Fibroblast of skin of right biceps (primary cell): ENCODE measurements at regions not wholly inside any gene's neighbourhood (a gene's known extent, or its start where the extent isn't known, plus 50 kb on each side); places are given as distances from the start of the nearest gene placed in this dataset.

Experiments
- DNase-seq: peaks from one replicate; pipeline ENCODE4 v3.0.0-alpha.2; 2013

DNA sequence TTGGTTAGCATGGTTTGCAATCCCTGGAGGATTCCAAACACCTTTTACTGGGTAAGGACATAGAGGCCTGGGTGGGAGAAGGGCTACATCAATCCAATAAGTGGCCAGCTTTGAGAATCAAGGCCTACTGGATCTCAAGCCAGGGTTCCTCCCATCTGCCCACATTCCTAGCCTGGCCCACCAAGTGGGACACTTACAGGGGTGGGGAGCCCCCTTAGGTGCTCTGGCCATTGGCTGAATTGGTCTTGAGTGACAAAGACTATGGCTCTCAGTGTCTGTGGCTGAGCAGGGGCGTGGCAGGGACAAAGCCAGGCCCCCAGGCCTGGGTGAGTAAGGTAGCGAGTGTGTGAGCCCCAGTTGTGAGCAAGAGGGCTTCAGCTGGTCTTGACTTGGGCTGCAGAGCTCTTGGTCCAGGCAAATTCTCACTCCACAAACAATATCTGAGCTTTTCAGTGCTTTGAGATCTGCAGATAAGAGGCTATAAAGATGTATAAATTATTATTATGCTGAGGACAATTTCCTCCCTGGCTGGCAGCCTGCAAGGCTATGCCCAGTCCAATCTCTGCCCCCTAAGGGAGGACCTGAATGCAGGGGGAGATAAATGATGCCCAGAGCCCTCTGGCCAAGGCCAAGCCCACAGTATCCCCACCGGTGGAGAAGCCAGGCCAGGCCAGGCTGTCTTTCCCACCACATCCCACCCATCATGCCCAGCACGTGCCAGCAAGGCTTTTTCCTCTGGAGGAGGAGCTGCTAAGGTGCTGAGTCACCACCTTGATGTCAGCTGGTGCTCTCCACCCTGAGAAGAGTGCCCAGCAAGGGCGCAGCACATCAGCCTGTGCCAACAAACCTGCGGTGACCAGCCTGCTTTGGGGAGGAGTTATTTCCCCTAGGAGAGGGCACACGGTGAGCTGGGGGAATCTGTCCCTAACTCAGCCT, 80.7 kb upstream of the DUSP5 start:
- no peak for DNase-seq

DNA sequence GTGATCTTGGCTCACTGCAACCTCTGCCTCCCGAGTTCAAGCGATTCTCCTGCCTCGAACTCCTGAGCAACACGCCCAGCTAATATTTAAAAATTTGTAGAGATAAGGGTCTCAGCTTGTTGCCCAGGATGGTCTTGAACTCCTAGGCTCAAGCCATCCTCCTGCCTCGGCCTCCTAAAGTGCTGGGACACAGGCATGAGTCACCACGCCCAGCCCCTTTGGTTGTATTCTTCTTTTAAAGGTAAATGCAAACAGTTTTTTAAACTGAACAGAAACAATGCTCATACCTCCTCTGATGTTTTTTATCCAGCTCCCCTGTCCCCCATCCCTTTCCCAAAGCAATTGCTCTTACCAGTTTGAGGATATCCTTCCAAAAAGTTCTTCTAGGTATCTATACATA, 79.5 kb upstream of the DUSP5 start:
- DNase-seq: no peak

- DNase-seq: no peak
These were observed 78.4 kb upstream of the DUSP5 start for GRCh38 chr10:110419265-110419664.

DNA sequence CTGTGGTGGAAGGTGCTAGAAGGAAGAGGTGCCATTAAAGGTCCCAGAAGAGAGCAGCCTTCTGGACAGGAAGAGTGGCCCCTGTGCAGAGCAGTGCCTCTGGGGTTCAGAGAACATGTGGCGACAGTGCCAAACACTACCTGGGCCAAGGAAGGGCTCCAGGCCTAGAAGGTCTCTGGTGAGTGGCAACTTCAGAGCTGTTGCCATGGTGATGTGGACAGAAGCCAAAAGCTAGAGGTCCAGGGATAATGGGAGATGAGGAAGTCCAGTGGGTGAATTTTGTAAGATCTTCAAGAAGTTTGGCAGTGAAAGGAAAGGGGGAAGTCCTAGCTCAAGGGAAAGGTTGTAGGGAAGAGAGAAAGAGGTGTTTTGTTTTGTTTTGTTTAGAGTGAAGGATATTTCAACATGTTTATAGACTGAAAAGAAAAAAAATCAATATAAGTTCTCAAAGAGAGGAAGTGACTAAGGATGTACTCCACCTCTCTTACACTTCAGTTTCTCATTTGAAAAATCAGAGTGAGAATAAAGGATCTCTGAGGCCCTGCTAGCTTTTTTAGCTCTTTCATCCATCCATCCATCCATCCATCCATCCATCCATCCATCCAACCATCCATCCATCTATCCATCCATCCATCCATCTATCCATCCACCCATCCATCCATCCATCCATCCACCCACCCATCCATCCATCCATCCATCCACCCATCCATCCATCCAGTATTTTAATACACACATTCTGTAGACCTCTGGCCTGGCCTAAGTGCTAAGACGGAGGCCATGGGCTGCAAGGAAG, 77.1 kb upstream of the DUSP5 start:
- DNase-seq: no peak

- no peak for DNase-seq
These were observed 76.1 kb upstream of the DUSP5 start for GRCh38 chr10:110421512-110422138.

DNA sequence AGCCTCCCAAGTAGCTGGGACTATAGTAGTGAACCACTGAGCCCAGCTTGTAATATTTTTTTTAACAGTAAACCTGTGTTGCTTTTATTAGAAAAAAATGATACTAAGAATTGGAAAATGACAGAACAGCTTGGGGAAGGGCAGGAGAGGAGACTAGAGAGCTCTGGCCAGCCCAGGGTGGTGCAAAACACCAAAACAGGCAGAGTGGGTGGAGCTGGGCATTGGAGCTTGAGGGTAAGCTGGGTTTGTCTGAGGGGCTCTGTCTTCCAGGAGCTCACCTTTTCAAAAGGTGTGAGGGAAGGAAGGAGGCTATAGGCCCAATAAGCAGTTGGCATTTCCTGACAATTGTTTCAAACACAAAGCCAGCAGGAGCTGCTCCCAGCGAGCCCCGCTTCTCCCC, 75.2 kb upstream of the DUSP5 start:
- DNase-seq: no peak

DNA sequence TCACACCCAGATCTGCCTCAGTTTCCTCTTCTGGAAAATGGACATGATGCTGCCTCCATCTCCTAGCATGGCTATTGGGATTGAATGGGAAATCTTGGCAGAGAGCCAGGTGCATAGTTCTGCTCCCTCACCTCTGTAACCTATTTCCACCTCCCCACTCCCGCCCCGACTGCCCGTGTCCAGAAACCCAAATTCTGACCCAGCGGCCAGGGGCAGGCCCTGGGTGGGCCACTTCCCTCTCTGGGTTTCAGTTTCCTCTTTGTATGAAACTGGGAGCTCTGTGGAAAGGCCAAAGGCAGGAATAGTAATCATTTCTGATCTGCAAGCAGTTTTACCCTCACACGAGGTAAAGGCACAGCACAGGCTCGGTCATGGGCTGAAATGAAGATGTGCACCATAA, 74.1 kb upstream of the DUSP5 start:
- DNase-seq: no peak

DNA sequence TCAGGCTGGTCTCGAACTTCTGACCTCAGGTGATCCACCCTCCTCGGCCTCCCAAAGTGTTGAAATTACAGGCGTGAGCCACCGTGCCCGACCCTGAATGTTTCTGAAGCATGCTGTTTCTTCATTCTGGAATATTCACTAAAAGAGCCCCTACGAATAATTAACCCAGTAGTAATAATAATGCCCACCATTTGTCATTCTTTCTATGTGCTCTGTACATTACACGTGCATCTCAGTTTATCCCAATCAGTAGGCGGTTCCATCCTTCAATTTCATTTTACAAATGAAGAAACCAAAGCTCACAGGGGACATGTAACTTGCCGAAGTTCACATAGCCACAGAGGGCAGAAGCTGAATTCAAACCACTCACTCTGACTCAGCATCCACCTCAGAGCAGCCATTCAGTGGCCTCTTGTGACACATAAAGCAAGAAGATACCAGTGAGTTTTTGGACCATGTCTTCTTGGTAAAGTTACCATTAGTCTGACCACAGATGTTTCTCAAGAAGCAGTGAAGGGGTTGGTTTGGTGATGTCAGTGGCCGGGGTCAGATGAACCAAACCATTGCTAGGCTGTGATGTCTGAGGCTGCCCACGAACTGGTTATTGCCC, 71.9 kb upstream of the DUSP5 start:
- DNase-seq: peak; percentile 93

DNA sequence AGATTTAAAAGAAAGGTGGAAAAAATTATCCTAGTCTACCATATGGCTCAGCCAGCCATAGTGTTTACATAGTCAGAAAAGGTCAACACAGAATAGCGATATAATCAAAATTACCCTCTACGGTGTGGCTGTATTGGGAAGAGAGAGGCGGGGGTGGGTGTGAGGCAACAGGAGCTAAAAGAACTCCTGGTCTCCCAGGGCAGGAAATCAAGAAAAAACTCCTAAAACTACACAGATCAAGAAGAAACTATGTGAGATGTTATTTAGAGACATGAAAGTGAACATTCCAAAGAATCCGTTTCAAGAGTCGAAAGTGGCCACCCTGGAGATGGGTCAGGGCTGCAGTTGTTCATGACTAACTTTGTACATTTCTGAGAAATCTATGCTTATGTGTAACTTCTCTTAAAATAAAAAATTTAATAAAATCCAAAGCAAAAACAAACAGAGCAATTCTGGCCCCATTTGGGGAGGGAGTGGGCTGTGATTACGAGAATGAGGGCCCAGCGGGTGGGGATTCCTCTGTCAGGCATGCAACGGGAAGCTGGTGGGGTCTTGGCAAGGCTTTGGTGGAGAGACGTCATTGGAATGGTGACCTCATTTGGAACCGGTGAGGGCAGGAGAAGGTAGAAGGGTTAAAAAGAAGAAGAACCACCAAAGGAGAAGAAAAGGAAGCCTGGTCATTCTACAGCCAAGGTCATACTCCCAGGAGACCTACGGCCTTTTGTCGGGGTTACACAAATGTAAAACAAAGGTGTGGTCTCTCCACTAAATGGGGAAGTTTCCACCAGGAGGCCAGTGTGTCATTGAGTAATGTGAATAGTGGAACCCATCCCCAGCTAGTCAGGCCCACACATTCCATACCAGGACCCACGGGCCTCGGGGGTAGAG, 71.2 kb upstream of the DUSP5 start:
- DNase-seq: peak; percentile 92

- no peak for DNase-seq
These were observed 68.4 kb upstream of the DUSP5 start for GRCh38 chr10:110429301-110429700.

DNA sequence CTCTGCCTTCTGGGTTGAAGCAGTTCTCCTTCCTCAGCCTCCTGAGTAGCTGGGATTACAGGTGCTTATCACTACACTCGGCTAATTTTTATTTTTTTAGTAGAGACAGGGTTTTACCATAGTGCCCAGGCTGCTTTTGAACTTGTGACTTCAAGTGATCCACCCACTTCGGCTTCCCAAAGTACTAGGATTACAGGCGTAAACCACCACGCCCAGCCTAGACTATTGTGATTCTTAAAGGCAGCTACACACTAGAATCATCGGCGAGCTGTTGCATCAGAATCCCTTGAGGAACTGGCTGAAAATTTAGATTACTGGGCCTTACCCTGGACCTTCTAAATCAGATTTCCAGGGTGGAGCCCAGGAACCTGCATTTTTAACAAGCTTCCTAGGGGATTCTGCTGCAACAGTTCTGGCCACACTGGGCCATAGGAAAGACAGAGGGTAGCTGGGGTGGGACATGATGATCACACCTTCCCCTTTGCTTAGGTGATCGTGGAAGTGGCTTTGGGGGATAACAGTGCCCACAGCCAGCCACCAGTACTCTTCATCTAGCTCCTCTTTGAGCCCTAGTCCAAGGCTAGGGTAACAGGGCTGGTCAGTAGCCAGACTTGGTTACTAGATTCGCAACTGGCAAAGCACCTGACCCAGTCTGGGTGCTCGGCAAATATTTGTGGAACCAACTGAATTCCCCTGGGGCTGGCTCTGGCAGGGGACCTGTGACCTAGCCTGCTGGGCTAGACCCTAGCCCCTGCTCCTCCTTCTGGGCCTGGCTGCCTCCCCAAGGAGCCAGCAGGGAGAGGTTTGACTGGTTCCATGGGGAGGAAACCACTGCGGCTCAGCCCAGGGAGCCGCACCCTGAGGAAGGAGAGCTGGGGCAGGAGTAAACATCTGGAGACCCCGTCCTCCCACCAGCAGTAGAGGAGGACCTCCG, 67.1 kb upstream of the DUSP5 start:
- DNase-seq: no peak

GRCh38 chr10:110431659-110432058, 66.0 kb upstream of the DUSP5 start:
- no peak for DNase-seq

DNA sequence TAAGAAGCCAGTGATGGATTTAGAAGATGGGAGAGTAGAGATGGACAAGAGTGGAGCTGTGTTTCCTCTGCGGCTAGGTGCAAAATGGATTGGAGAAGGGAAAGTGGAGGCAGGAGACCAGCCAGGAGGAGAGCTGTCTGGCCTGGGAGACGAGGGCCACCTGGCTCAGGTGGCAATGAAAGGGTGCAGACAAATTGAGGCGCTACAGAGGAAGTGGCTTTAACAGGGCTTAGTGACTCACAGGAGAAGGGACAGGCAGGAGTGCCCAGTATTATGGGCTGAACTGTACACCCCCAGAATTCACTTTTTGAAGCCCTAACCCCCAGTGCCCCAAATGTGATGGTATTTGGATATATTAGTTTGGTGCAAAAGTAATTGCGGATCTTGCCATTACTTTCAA, 65.6 kb upstream of the DUSP5 start:
- no peak for DNase-seq

DNA sequence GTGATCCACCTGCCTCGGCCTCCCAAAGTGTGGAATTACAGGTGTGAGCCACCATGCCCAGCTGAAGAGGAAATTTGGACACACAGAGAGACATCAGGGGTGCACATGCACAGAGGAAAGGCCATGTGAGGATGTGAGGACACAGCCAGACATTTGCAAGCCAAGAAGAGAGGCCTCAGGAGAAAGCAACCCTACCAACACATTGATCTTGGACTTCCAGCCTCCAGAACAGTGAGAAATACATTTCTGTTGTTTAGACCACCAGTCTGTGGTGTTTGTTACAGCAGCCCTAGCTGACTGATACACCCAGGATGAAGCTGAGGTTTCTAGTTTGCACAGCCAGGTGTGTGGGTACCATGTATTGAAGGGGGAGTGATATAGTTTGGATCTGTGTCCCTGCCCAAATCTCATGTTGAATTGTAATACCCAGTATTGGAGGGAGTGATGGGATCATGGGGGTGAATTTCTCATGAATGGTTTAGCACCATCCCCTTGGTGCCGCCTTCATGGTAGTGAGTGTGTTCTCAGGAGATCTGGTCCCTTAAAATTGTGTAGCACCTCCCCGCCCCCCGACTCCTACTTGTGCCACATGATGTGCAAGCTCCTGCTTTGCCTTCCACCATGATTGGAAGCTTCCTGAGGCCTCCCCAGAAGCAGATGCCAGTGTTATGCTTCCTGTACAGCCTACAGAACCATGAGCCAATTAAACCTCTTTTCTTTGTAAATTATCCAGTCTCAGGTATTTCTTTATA, 64.7 kb upstream of the DUSP5 start:
- no peak for DNase-seq

GRCh38 chr10:110433740-110434139, 64.0 kb upstream of the DUSP5 start:
- DNase-seq: no peak

GRCh38 chr10:110434489-110435096, 63.1 kb upstream of the DUSP5 start:
- no peak for DNase-seq

DNA sequence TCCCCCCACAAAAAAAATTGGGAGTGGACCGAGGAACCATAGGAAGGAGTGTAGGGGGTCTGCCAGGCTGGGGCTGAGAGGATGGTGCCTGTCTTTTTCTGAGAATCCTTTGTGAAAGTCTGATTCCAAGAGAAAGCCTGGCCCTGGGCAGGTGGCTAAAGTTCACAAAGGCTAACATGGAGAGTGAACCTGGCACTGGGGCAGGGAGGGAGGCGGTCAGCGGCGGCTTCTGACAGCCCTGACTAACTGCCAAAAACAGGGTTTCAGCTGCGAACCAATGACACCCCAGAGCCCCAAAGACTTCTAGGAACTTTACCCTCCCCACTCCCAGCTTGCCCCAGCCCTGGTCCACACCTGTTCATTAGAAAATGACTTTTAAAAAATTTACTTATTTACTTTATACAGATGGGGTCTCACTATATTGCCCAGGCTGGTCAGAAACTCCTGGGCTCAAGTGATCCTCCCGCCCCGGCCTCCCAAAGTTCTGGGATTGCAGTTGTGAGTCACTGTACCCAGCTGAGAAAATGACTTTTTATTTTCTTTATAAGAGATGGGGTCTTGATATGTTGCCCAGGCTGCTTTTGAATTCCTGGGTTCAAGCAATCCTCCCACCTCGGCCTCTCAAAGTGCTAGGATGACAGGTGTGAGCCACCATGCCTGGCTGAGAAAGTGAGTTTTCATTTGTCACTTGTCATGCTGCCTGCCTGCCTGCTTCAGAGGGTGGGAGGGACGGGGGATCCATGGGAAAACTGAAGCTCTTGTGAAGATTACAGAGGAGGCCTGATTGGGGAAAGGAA, 61.0 kb upstream of the DUSP5 start:
- DNase-seq: no peak

DNA sequence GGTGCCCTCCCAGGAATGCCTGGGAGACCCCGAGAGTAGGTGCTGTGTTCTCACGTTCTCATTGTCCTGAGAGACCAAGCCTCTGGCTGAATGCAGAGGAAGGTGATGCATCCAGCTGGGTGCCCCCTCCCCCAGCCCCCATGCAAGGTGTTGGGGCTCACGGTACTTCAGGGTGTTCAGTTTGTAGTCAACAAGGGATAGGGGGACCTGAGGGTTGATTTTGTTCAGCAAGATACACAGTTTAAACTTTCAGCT, 60.4 kb upstream of the DUSP5 start:
- no peak for DNase-seq

DNA sequence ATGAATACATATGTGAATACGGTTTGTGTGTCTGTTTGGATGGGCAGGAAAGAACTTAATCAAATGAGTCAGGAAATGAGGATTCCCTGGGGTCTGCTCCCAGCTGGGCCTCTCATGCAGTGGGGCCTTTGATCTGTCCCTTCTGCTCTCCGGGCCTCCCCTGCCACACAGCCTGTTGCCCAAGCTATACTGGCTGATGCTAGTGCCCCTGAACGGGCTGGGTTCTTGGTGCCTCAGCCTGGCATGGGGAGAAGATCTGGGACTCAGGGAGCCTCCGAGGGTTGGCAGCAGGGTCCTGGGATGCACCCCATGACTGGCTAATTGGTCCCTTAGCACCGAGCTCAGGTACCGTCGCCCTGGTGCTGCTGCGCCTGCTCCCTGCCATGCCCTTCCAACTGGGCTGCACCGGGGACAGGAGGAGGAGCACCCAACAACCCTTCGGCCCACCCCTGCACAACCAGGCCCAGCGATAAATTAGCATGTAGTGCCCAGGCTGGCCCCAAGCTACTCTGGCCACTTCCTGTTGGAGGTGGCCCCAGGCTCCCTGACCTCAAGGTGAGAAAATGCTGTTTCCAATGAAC, 59.9 kb upstream of the DUSP5 start:
- DNase-seq: no peak
